H1 (cell line): ENCODE measurements at regions not wholly inside any gene's neighbourhood (a gene's known extent, or its start where the extent isn't known, plus 50 kb on each side); places are given as distances from the start of the nearest gene placed in this dataset.

Experiments
- ATF3 ChIP-seq: IDR thresholded peaks from 2 replicates; pipeline ENCODE4 v1.6.1; 2011; ENCODE audit warnings: low read depth, mild to moderate bottlenecking, low read length; ENCODE audit not compliant: insufficient read depth
- CHD2 ChIP-seq: IDR thresholded peaks from 2 replicates; pipeline ENCODE4 v1.6.1; 2012; ENCODE audit warnings: low read length, improper control_type of control experiment
- CHD7 ChIP-seq: fragments of 300-600 bp; sonication (generic); IDR thresholded peaks from 2 replicates; pipeline ENCODE4 v1.7.1; 2012; ENCODE audit warnings: low read length, moderate library complexity, mild to moderate bottlenecking, inconsistent platforms; ENCODE audit not compliant: insufficient replicate concordance
- CREB1 ChIP-seq: IDR thresholded peaks from 2 replicates; pipeline ENCODE4 v1.6.1; 2012; ENCODE audit warnings: inconsistent platforms
- GABPA ChIP-seq: IDR thresholded peaks from 2 replicates; pipeline ENCODE4 v1.6.1; 2011; ENCODE audit warnings: mild to moderate bottlenecking, low read length, moderate library complexity, borderline replicate concordance; ENCODE audit not compliant: insufficient read depth
- HDAC6 ChIP-seq: IDR thresholded peaks from one replicate; pipeline ENCODE4 v1.7.1; 2012; ENCODE audit warnings: low read depth, mild to moderate bottlenecking, inconsistent platforms, low read length, moderate library complexity
- JUN ChIP-seq: IDR thresholded peaks from 2 replicates; pipeline ENCODE4 v1.6.1; 2011; ENCODE audit warnings: low read depth, mild to moderate bottlenecking, improper control_type of control experiment, low read length
- NANOG ChIP-seq: IDR thresholded peaks from 2 replicates; pipeline ENCODE4 v1.6.1; 2011; ENCODE audit warnings: low read length, low read depth, mild to moderate bottlenecking, inconsistent platforms; ENCODE audit not compliant: insufficient read depth, poor library complexity, severe bottlenecking
- RFX5 ChIP-seq: IDR thresholded peaks from 2 replicates; pipeline ENCODE4 v1.6.1; 2011; ENCODE audit warnings: low read depth, low read length, improper control_type of control experiment, borderline replicate concordance
- RNF2 ChIP-seq: fragments of 200-900, 300-1000 bp; sonication (generic); IDR thresholded peaks from 2 replicates; pipeline ENCODE4 v1.7.1; 2016; ENCODE audit warnings: borderline replicate concordance, low read depth, mild to moderate bottlenecking, antibody characterized with exemption, low read length; ENCODE audit not compliant: poor library complexity, severe bottlenecking; ENCODE audit errors: missing control alignments

- no peak for TF ChIP-seq CHD7
- TF ChIP-seq HDAC6 = no peak
- TF ChIP-seq GABPA = no peak
- no peak for TF ChIP-seq RFX5
- no peak for TF ChIP-seq RNF2
- TF ChIP-seq JUN = no peak
- TF ChIP-seq CREB1 = no peak
- no peak for TF ChIP-seq ATF3
- no peak for TF ChIP-seq NANOG
- no peak for TF ChIP-seq CHD2
Measured at GRCh38 chr10:124244256-124244877, 151.0 kb upstream of the CHST15 start (continued).
